Fibroblast of skin of scalp (primary cell): ENCODE measurements at regions not wholly inside any gene's neighbourhood (a gene's known extent, or its start where the extent isn't known, plus 50 kb on each side); places are given as distances from the start of the nearest gene placed in this dataset.

Experiments used
- DNase-seq: peaks from one replicate; pipeline ENCODE4 v3.0.0-alpha.2; 2013

DNA sequence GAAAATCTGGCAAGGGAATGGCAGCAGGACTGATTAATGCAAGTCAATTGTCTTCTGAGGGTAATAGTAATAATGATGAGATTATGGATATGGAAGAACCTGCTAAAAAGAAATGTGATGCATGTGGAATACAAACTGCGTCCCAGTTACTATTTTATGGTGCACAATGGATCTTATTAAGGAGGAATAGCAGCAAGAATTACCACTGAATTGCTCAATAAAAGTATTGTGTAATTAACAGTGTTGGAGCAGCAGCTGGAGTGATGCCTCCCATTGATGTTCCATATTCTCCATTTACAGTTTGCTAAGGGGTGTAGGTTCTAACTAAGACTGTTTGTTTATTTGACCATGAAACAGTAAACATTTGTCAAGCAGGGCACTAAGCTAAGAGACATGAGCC lies 167.9 kb downstream of the HRH4 start:
- DNase-seq = no peak

DNA sequence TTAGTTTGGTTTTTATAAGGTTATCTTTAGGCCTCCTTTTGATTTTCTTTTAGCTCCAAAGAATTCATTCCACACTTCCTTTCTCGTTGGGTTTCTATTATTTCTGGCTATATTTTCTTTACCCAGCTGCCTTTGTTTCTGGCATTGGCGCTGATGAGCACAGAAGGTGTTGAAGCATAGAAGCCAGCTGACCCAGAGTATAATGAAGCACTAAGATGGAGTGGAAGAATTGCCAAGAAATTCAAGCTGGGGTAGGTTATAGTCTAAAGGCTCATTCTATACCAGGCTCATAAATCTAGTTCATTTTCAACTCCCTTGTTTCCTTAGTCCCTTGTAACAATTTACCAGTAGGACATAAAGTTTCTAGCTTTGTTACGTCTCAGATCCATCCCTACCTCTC lies 169.5 kb downstream of the HRH4 start:
- DNase-seq = no peak

DNA sequence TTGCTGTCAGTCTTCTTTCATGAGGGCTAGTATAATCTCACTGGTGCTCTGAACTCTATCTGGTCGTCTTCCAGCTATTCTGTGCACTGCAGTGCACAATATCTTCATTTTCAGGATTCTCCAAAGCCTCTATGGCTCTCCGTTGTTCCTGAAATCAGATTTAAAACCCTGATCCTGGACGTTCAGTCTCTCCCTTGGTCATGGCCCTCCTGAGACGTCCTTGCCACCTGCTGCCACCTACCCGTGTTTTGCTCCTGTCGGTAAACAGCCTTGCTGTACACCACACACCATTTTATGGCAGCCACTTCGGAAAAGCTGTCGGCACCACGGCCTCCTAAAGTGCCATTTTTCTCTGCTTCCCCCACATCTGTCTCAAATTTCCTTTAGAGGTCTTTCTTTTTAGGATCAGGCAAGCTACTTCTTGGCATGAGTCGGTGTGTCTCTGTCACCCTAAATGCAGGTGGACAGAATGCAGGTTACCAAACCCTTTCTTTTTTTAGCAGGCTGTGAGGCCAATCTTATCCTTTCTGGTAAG lies 170.0 kb downstream of the HRH4 start:
- DNase-seq = no peak

DNA sequence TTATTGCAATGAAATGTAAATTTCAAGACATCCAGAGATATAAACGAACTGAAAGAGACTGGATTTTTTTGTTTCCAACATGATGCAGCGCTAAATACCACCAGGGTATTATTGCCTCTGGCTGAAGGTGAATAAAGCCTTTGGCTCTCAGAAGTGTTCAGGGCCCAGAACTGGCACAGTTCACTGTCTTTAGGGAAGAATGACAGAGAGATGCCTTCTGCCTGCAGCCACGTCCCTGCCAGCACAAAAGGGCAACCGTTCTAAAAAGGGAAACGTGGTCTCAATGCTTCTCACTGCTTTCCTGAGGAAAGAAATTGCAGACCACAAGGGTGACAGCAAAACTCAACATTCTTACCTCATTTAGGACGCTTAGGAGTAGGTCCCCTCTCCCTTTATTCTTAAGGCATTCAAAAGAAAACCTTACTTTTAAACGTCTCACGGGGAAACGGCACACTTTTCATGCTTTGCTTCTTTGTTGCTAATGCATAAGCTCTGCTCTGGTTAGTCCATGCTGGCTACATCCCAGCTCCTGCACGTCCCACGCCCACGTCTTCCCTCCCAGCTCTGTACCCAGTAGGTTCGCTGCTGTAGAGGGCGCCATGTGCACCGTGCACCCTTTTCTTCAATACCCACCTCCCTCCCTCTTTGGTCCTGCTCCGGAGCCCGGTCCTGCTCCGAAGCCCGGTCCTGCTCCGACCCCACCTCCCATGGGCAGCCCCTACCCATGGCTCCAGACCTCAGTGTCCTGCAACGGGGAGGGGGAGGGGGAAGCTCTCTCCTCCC lies 171.0 kb downstream of the HRH4 start:
- no peak for DNase-seq

DNA sequence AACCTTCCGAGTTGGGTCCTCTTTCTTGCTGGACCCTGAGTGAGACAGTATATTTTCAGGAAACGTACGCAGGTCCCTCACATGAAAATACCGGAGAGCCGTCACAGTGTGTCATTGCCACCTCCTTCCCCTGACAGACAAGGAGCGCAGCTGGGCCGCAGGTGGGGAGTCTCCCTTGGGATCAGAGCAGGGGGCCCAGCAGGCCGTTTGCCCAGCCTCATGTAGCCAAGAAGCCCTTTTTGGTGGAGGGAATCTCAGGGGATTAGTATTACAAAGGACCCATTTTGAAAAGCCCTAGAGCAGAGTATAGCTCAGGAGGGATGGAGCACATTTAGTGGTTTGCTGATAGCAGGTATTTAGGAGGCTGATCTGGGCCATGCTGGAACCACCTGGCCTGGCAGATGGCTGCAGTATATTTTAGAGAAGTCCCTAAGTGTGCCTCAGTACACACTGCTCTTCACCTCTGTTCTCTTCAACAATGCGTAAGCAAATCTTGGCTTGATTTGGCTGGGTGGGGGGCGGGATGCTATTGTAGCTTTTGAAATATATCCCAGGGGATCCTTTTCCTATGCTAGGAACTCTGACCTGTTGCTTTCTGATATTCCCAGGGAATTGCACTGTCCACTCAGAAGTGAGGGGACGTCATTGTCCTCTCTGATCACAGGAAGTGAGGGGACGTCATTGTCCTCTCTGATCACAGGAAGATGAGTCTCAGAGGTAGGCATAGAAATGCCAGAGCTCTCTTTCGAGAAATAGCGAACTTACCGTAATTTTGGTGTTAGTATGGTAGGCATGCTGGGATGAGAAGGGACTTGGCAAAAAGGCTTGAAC lies 171.9 kb downstream of the HRH4 start:
- DNase-seq = no peak

DNA sequence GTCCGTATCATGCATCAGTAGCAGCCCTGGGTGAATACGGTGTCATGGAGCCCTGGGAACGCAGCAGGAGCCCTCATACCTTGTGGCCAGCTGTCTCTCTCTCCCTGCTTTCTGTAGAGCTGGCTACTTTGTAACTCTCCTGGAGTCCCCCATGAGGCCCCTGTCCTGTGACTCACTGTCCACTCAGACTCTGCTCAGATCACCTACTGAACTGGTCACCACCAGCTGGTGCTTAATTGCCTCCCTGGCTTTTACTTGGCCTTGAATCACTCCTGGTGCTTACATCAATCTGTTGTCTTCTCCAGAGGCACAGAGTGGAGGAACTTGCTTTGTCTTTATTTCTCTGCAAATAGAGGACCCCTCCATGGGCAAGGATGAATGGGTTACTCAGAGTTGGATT lies 172.7 kb downstream of the HRH4 start:
- DNase-seq = no peak

DNA sequence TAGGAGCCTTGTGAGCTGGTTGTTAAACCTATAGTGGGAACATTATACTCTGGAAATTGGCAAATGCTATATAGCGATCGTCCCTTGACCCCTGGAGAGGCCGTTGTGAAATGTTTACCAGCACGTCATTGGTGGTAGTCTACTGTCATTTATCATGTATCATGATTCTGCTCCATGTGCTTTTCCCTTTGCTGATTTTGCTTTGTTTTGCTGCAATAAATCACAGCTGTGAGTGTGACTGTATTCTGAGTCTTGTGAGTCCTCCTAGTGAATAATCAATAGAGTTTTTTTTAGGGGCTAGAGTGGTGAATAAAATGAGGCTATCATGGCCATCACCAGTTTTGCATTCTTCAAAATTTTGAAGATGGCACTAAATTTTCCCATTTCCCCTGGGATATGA lies 189.1 kb downstream of the HRH4 start:
- no peak for DNase-seq

DNA sequence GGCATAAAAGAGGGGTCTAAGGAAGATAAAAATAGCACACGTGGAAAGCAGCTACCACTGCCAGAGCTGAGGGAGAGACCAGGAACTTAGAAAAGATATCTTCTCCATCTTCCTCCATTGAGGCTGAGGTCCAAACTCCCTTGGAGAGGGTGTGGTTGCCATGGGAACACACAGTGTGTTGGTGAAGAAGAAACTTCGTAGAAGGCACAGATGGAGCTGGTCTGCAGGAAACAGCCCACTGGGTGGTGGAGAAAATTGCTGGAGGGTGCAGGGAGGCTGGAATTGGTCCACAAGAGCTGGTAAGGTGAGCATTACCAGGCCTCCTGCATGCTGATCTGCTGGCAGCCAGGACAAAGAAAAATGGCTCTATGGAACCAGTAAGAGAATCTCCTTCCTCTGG lies 191.0 kb downstream of the HRH4 start:
- no peak for DNase-seq

DNA sequence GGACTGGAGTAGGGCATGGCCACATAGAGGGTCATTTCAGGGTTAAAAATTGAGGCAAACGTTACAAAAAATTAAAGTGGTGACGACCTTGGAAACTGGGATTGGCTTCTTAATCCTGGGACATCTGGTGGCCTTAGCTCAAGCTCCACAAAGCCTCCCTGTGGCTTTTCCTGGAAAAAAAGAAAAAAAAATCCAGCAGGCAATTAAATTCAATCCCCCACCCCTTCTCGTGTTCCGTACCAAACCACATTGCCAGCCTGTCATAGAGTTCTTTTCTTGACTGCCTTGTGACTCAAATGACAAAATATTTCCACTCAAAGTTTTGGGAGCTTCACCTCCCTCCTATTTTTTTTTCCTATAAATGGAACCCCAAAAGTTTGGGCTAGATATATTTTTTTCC lies 195.6 kb downstream of the HRH4 start:
- no peak for DNase-seq

DNA sequence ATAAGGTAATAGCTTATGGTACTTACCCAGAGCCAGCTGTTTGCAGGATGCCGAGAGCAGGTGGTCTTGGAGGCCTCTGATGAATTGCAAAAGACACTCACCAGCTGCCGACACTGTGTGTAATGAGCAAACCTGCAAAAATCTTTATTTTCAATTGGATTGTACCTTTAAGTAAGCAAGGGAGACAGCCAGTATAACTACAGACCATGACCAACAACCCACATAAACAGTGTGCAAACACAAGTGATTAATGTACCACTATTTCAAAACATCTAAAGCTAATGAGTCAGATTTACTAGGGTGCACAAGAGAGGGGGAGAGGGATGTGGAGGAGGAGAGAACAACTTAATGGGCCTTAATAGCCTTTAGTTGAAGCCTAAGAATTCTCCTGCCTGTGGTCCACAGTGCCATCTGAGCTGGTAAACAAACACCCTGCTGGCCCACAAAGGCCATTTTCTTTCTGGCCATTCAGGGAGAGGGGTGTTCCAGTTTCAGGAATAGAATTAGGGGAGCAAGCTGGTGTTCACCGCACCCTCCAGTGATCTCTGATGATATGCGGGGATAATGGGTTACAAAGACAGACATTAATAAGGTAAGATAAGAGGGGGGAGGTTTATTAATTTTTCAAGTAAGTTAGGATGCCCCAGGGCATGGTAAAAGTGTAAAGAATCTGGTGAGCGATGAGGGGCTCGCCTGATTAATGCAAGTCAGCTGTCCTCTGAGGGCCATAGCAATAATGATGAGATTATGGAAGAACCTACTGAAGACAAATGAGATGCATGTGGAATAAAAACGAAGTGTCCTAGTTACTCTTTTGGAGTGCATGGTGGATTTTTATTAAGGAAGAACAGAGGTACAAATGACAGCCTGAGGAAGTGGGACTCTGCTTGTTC lies 196.4 kb downstream of the HRH4 start:
- DNase-seq = no peak

DNA sequence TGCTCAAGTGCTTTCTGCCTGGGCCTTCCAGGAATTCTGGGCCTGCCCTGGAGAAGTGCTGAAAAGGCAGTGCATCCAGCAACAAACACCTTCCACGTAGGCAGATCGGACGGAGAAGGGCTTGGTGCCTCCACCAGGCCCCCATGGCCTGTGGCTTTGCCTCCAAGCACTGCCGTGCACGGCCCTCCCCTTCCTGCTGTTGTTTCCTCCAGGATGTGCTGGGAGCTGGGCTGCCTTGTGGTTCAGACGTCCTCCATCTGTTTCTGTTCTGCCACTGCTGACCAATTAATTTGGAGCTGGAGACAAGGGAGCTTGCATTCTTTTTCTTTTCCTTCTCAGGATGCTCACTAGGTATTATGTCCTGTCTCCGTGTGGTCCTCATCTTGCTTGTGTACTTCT lies 197.0 kb downstream of the HRH4 start:
- DNase-seq = no peak

DNA sequence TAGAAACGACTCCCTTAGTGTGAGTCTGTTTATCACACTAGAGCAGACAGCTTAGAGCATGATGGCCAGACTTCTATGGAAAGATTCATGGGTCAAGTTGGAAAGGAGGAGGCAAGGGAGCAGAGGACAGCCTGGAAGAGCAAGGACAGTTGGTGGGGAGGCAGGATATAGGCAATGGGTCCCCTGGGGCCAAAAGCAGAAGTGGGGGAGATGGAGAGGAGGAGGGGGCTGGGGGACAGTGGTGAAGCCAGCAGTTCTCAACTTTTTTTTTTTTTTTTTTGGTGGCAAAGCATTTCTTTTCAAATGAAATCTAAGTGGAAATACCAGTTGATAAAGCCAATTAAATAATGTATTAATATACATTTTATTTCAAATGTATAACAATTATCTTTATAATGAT lies 197.9 kb downstream of the HRH4 start:
- no peak for DNase-seq

DNA sequence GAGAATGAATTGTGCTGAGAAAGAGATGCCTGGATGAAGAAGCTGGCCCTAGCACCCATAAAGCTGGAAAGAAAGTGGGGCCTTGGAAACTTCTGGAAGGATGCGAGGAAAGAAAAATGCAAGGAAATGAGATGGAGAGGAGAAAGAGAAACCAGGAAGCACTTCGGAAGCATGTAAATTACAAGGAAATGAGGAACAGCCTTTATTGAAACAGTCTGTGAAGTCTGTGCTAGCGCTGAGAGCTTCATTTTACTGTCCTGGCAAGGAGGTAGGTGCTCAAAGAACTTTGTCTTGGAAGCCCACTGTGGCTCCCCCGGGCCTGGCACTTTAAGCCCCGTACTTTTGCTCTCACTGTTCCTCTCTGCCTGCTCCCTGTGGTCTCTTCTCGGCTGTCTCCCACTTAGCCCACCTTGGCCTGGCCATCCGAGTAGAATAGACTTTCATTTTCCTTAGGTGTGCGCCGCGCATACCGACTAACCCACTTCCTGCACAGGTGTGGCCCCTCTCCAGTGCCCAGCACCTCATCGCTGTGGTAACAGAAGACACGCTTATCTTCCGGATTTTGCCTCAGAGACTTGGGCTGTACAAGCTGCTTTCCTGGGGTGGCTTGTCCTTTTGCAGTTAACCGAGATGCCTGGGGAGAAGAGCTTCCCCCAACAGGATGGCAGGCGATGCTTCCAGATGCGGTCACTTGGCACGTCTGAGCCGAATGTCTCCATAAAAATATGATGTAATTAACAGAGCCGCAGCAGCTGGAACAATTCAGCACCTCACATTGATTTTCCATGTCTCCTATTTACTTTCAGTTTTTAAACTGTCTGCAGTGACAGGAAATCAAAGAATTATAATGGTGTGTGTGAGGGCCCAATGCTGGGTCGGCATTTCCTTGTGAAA lies 199.6 kb downstream of the HRH4 start:
- peak; percentile 46 for DNase-seq

DNA sequence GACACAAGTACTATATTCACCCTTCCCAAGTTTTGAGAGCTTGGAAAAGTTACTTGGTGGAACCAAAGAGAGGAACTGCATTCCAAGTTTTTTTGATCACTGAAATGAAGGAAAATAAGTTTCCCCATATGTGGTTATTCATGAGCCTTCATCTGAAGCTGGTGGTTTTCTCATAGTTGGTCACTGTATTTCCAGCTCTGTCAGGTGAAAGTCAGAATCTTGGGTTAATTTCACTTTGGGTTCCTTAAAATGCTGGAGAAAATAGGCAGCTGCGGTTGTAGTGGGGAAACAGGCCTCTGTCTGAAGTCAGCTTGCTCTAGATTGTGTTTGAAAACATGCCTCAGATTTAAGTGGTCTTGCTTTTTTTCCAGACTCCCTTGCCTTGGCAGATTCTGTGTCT lies 200.5 kb downstream of the HRH4 start:
- DNase-seq = no peak

DNA sequence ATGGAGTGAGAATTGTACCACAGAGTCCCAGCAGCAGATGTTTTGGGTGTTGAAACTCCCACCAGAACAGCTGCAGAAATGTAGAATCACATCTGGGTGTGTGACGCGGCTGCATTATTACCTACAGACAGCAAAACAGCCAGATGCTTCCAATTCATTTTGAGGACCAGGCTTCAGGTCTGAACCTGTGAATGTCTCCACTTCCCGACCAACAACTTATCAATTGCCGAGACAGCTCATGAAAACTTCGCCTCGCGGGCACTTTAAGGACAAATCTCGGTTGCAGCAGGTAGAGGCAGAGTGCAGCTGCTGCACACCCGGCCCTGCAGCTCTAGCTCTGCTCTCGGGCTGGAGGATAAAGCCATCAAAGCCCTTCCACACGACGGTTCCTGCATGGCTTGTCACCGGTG lies 202.0 kb downstream of the HRH4 start:
- DNase-seq = no peak

DNA sequence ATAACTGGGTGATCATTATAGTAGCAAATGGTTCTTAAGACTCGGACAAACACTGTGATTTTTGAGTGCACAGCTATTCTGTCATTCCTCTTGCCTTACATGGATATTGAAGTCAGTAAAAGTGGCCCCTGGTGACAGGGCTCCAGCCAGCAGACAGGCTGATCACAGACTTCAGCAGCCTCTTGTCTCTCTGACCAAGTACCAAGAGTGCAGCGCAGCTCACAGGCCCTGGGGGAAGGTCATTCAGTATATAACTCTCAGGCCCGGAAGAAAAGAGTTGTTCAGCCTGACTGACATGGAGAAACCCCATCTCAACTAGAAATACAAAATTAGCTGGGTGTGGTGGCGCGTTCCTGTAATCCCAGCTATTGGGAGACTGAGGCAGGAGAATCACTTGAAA lies 202.6 kb downstream of the HRH4 start:
- DNase-seq = no peak

DNA sequence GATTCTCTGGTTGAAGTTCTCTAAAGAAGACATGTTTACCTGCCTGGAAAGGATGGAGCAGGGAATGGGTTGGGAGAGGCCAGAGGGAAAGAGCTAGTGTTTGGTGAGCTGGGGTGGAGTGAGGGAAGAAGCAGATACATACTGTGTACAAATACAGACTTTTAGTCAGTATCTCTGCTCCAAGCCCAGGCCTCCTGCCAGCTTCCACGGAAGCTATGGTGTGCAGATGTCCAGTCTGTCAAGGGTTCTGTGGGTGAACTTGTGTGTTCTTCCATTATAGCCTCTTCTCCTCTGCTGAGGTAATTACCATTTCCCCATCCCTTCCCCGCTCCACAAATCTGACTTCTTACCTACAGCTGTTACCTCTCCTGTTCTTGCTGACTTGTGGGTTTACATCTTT lies 208.6 kb downstream of the HRH4 start:
- no peak for DNase-seq

DNA sequence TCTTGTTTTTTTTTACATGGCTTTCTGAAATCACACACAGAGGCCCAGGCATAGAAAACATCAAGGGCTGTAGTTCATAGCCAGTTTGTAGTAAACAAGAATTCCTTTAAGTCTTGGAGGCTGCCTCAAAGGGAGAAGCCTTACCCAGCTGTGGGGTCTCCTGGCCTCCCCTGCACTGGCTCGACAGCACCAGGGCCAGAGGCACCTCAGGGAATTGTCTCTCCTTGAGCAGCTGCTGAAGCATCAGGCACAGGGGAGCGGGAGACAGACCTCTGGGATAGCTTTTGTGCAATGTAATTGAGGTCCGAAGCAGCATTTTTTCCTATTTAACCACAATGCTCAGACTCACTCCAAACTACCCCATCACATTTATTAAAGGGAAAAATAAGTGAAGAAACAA lies 209.1 kb downstream of the HRH4 start:
- DNase-seq = no peak

DNA sequence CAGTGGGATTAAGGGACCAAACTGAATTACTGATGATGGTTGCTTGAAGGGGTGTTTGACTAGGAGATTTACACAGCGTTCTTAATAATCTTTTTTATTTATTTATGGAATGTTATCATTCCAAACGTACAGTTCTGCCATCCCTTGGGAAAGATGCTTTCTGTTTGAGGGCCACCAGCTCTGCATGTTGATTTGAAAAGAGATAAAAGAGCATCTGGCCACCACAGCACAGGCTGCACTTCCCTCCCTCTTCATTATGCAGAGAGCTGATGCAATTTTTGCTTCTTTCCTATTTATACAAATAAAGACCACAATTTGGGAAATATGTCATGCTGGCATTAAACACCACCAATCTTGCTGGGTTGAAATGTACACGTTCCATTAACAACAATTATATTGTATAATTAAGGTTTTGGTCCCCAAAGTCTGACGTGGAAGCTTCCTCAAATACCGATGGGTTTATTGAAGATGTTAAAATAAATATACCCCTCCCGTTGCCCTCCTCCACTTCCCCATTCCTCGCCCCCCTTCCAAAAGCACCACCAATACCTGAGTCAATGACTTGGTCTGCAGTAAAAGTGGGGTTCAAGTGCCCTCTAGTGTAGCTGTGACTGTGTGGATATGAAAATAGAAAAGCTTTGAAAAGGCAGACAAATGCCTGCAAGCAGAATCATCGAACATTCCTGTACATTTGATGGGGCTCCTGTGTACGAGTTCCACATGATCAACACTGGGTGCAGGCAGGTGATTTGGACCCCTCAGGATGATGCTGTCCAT lies 211.9 kb downstream of the HRH4 start:
- DNase-seq = no peak

DNA sequence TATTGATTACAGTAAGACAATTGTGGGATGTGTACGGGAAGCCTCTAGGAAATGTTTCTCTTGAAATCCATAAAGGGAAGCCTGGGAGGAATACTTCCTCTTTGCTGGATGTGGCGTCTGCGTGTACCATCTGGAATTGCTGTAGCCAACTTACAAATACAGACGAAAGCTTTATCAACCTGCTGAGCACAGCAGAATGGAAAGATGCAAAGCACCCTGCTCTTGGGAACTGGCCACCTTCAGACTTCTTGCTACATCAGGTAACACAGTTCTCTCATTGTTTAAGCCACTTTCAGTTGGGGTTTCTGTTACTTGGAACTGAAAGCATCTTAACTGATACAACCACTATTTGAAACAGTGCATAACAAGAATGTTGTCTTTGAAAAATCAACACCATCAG lies 213.8 kb downstream of the HRH4 start:
- no peak for DNase-seq

DNA sequence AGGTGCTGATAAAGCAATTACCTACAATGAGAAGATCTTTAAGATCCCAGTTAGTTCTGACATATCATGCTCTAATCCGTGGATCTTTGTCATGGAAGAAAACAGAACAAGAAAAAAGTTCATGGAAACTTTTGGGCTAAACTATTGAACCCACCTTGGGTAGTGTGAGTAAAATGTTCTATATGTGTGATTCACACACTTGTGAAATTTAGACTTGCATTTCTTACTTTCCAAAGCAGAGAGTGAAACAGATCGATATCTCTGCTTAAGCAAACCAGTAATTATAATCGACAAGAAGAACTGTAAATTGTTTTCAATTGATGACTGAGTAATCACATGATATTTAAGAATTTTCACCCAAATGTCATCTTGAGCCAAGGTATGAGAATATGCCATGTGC lies 214.2 kb downstream of the HRH4 start:
- no peak for DNase-seq
